ENCODE measurements at regions not wholly inside any gene's neighbourhood (a gene's known extent, or its start where the extent isn't known, plus 50 kb on each side); places are given as distances from the start of the nearest gene placed in this dataset.

DNA sequence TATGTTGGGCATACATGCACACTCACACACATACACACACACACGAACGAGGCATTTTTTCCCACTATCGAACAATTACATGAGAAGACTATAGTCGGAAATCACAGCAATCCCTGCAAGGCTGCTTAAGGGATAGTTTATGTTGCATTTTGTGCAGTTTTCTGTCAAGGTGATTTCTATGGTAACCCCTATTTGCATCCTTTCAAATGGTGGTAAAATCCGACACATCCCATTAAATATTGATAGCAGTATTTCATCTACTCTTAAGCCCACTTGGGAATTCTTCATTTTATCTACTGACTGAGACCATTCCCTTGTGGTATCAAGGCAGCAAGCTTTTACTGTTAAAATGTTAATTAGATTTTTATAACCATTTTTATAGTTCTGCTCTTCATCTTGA is 457.8 kb downstream of the HACE1 start:
- Histone ChIP-seq H2AFZ (ENCODE audit: low read length) (no peak overlapping the region), H3K9me3 (ENCODE audit: low read length) (no peaks in the 10 kb centered on the region), H3K27me3 (ENCODE audit: insufficient read depth, low read length) (no peaks in the 10 kb centered on the region), H3K4me1 (ENCODE audit: insufficient read depth, low read length, severe bottlenecking) (no peaks in the 10 kb centered on the region), H4K20me1 (ENCODE audit: insufficient read depth, low read length) (no peaks in the 10 kb centered on the region), H3F3A (ENCODE audit: insufficient read depth, low read length) (no peaks in the 10 kb centered on the region), H3K4me3 (ENCODE audit: low read depth, low read length, poor library complexity, severe bottlenecking) (no peak overlapping the region), H3K9ac (ENCODE audit: low read length) (no peak overlapping the region), H3K36me3 (ENCODE audit: insufficient read depth, low read length) (no peaks in the 10 kb centered on the region), H3K27ac (ENCODE audit: low read depth, low read length, poor library complexity, severe bottlenecking) (no peak overlapping the region), H3K9me2 (ENCODE audit: low read depth, low read length) (no peaks in the 10 kb centered on the region), H3K4me2 (ENCODE audit: low read length) (no peak overlapping the region), H3K79me2 (ENCODE audit: insufficient read depth, low read length) (no peaks in the 10 kb centered on the region)
- TF ChIP-seq EZH2 (IDR thresholded peaks at IDR 0.05; ENCODE audit: borderline replicate concordance, low read length) (no peak), CTCF (IDR thresholded peaks at IDR 0.05; ENCODE audit: low read length) (no peak)

GRCh38 chr6:104400844-104401243 is 458.9 kb downstream of the HACE1 start:
- Histone ChIP-seq H3K27me3 (ENCODE audit: insufficient read depth, low read length) (no peaks in the 10 kb centered on the region), H3K4me3 (ENCODE audit: low read depth, low read length, poor library complexity, severe bottlenecking) (no peak overlapping the region), H3K27ac (ENCODE audit: low read depth, low read length, poor library complexity, severe bottlenecking) (no peak overlapping the region), H2AFZ (ENCODE audit: low read length) (no peak overlapping the region), H3K4me2 (ENCODE audit: low read length) (no peak overlapping the region), H3K9ac (ENCODE audit: low read length) (no peak overlapping the region), H3K79me2 (ENCODE audit: insufficient read depth, low read length) (no peaks in the 10 kb centered on the region), H4K20me1 (ENCODE audit: insufficient read depth, low read length) (no peaks in the 10 kb centered on the region), H3K9me3 (ENCODE audit: low read length) (no peaks in the 10 kb centered on the region), H3K9me2 (ENCODE audit: low read depth, low read length) (no peaks in the 10 kb centered on the region), H3K36me3 (ENCODE audit: insufficient read depth, low read length) (no peaks in the 10 kb centered on the region), H3F3A (ENCODE audit: insufficient read depth, low read length) (no peaks in the 10 kb centered on the region), H3K4me1 (ENCODE audit: insufficient read depth, low read length, severe bottlenecking) (no peaks in the 10 kb centered on the region)
- TF ChIP-seq EZH2 (IDR thresholded peaks at IDR 0.05; ENCODE audit: borderline replicate concordance, low read length), result no peak
- no peak for TF ChIP-seq CTCF (IDR thresholded peaks at IDR 0.05; ENCODE audit: low read length)

- no peak overlapping the region for H3K9ac ChIP-seq (ENCODE audit: low read length)
- no peaks in the 10 kb centered on the region for H3K36me3 ChIP-seq (ENCODE audit: insufficient read depth, low read length)
- no peak overlapping the region for H3K27ac ChIP-seq (ENCODE audit: low read depth, low read length, poor library complexity, severe bottlenecking)
- H3K79me2 ChIP-seq (ENCODE audit: insufficient read depth, low read length), result no peaks in the 10 kb centered on the region
- H3K4me3 ChIP-seq (ENCODE audit: low read depth, low read length, poor library complexity, severe bottlenecking), result no peak overlapping the region
- no peaks in the 10 kb centered on the region for H3K9me3 ChIP-seq (ENCODE audit: low read length)
- no peak for TF ChIP-seq CTCF (IDR thresholded peaks at IDR 0.05; ENCODE audit: low read length)
- no peak for TF ChIP-seq EZH2 (IDR thresholded peaks at IDR 0.05; ENCODE audit: borderline replicate concordance, low read length)
- H3K9me2 ChIP-seq (ENCODE audit: low read depth, low read length), result no peaks in the 10 kb centered on the region
- no peak overlapping the region for H2AFZ ChIP-seq (ENCODE audit: low read length)
- no peaks in the 10 kb centered on the region for H3F3A ChIP-seq (ENCODE audit: insufficient read depth, low read length)
- no peak overlapping the region for H3K4me2 ChIP-seq (ENCODE audit: low read length)
- H3K27me3 ChIP-seq (ENCODE audit: insufficient read depth, low read length), result no peaks in the 10 kb centered on the region
- no peaks in the 10 kb centered on the region for H4K20me1 ChIP-seq (ENCODE audit: insufficient read depth, low read length)
- H3K4me1 ChIP-seq (ENCODE audit: insufficient read depth, low read length, severe bottlenecking), result no peaks in the 10 kb centered on the region
These were observed 463.6 kb downstream of the HACE1 start for GRCh38 chr6:104396077-104396476.

Data from OCI-LY1 (cell line).